Rectal smooth muscle tissue (tissue), 1 donor: ENCODE measurements at regions not wholly inside any gene's neighbourhood (a gene's known extent, or its start where the extent isn't known, plus 50 kb on each side); places are given as distances from the start of the nearest gene placed in this dataset.

Source experiments
- H3K27ac ChIP-seq: one replicate; pipeline ENCODE4 v1.7.0; 2013; ENCODE audit warnings: low read depth, low read length, inconsistent platforms
- H3K27me3 ChIP-seq: one replicate; pipeline ENCODE4 v1.7.0; 2013; ENCODE audit warnings: low read length; ENCODE audit not compliant: control insufficient read depth, insufficient read depth
- H3K36me3 ChIP-seq: one replicate; pipeline ENCODE4 v1.7.0; 2013; ENCODE audit warnings: low read length; ENCODE audit not compliant: control insufficient read depth, insufficient read depth
- H3K4me1 ChIP-seq: one replicate; pipeline ENCODE4 v1.7.0; 2013; ENCODE audit warnings: low read length; ENCODE audit not compliant: control insufficient read depth, insufficient read depth
- H3K4me3 ChIP-seq: one replicate; pipeline ENCODE4 v1.7.0; 2013; ENCODE audit warnings: low read length
- H3K9ac ChIP-seq: one replicate; pipeline ENCODE4 v1.7.0; 2013; ENCODE audit warnings: low read length

- H3K27ac ChIP-seq = no peak overlapping the region
- no peak overlapping the region for H3K9ac ChIP-seq
- H3K4me1 ChIP-seq = peaks cover 6% of the 10 kb centered on the region
- H3K36me3 ChIP-seq = no peaks in the 10 kb centered on the region
- H3K27me3 ChIP-seq = no peaks in the 10 kb centered on the region
- H3K4me3 ChIP-seq = no peak overlapping the region
Measured at GRCh38 chr5:82332064-82332855, 54.1 kb upstream of the RPS23 start.

DNA sequence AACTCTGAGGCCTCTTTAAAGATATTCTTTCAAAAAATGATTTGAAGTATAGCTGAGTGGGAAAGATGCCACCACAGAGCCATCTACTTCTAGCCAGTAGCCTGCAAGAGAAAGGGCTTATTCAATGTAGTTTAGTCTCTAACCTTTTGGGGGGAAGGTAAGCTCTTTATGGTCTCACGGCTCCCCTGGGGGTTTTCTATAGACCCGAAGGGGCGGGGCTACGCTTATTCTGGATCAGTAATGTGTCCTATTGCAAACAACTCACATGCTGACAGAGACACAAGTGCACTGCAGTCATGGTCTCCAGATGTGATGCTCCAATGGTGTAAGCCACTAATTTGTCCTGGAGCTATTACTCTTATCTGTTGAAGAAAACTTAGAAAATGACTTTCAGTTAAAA lies 53.4 kb upstream of the RPS23 start:
- Histone ChIP-seq H3K4me3 (no peak overlapping the region), H3K36me3 (no peaks in the 10 kb centered on the region), H3K4me1 (peaks cover 6% of the 10 kb centered on the region), H3K27ac (no peak overlapping the region), H3K9ac (no peak overlapping the region), H3K27me3 (no peaks in the 10 kb centered on the region)

GRCh38 chr5:82330530-82331270 lies 52.5 kb upstream of the RPS23 start:
- Histone ChIP-seq H3K4me1 (peaks cover 6% of the 10 kb centered on the region), H3K27ac (no peak overlapping the region)

DNA sequence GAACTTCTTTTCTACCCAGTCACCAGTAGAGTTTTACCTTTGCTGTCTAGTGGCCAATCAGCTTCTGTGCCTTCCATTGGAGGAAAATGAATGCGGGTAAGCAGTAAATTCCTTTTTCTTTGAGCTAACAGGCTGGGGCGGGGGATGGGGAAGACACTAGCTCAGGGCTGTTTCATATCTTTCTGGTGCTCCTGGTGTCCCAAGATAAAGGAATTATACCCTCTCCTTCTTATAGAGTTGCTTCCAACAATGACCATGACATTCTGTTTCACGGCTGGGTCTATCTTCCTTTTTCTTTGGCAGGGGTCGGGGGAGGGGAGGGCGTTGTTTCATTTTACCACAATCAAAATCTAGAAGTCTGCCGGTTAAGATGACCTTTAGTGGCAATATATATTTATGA lies 51.2 kb upstream of the RPS23 start:
- Histone ChIP-seq H3K27ac (no peak overlapping the region), H3K4me3 (no peak overlapping the region), H3K36me3 (no peaks in the 10 kb centered on the region), H3K4me1 (peaks cover 1% of the 10 kb centered on the region), H3K27me3 (no peaks in the 10 kb centered on the region), H3K9ac (no peak overlapping the region)

More at GRCh38 chr5:82330530-82331270, 52.5 kb upstream of the RPS23 start:
- no peaks in the 10 kb centered on the region for H3K27me3 ChIP-seq
- no peak overlapping the region for H3K9ac ChIP-seq
- H3K36me3 ChIP-seq = no peaks in the 10 kb centered on the region
- H3K4me3 ChIP-seq = no peak overlapping the region
